ENCODE measurements at regions not wholly inside any gene's neighbourhood (a gene's known extent, or its start where the extent isn't known, plus 50 kb on each side); places are given as distances from the start of the nearest gene placed in this dataset.

DNA sequence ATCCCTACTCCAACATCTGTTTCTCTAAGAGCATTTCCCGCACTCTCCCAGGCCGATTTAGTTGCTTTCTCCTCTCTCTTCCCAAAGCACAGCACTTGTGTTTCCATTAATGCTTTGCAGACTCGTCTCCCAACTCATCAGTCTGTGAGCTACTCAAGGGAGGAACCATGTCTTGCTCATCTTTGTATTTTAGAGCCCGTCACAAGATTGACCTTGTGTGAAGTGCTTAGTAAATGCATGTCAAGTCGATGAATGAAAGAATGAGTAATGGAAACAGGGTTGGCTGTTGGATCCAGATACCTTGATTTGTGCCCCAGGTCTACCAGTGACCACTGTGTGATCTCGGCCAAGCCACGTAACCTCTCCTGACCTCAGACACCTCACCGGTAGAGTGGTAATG is 99.3 kb downstream of the KLF4 start:
- Mint-ChIP-seq H3K9me3 (ENCODE audit: unreplicated experiment) (no peaks in the 10 kb centered on the region), H3K4me3 (ENCODE audit: unreplicated experiment) (no peak overlapping the region), H3K4me1 (ENCODE audit: insufficient read depth, unreplicated experiment) (peaks cover 40% of the 10 kb centered on the region), H3K36me3 (ENCODE audit: insufficient read depth, unreplicated experiment) (peaks cover 7% of the 10 kb centered on the region), H3K27me3 (ENCODE audit: insufficient read depth, unreplicated experiment) (no peaks in the 10 kb centered on the region), H3K27ac (ENCODE audit: low read depth, unreplicated experiment) (no peak overlapping the region)
- ChIA-PET POLR2A (interaction anchor here (0.7 to 3.3 kb wide), 4 partner anchors 7 to 377 kb away, joined by 3 to 28 read pairs (median 6); no protein-coding TSS in a partner anchor), CTCF (interaction anchor here (0.6 kb wide), 1 partner anchor 46 kb away, joined by 3 read pairs; no protein-coding TSS in a partner anchor)
- BruUV-seq (replicated peaks) = no TSS peak
- DNase-seq (ENCODE audit: unreplicated experiment) = no peak
- TF ChIP-seq, protein P1, sequence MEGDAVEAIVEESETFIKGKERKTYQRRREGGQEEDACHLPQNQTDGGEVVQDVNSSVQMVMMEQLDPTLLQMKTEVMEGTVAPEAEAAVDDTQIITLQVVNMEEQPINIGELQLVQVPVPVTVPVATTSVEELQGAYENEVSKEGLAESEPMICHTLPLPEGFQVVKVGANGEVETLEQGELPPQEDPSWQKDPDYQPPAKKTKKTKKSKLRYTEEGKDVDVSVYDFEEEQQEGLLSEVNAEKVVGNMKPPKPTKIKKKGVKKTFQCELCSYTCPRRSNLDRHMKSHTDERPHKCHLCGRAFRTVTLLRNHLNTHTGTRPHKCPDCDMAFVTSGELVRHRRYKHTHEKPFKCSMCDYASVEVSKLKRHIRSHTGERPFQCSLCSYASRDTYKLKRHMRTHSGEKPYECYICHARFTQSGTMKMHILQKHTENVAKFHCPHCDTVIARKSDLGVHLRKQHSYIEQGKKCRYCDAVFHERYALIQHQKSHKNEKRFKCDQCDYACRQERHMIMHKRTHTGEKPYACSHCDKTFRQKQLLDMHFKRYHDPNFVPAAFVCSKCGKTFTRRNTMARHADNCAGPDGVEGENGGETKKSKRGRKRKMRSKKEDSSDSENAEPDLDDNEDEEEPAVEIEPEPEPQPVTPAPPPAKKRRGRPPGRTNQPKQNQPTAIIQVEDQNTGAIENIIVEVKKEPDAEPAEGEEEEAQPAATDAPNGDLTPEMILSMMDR (IDR thresholded peaks at IDR 0.05; ENCODE audit: unreplicated experiment) = no peak
- intact Hi-C loops (cut with micrococcal nuclease) = no loop called here

DNA sequence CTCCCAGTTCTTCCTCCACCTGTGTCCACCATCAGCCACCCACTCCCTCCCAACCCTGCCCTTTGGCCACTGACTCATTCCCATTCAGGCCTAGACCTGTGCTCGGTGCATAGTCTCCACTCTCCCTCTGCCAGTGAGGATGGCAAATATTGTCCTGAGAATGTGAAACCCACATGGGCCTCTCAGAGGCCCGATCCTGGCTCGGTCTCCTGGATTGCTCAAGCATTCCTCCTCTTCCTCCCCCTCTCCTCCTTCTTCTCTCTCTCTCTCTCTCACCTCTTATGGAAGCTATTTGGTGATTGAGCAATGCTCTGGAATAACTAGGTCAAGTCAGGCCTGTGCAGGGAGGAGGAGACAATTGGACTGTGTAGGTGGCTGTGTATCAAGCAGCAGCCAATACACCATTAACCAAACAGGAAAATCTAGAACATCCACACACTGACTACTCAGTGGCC is 99.9 kb downstream of the KLF4 start:
- POLR2A ChIA-PET = interaction anchor here (0.7 to 3.3 kb wide), 4 partner anchors 8 to 104 kb away, joined by 3 to 28 read pairs (median 6); no protein-coding TSS in a partner anchor
- H3K4me1 Mint-ChIP-seq (ENCODE audit: insufficient read depth, unreplicated experiment) = peaks cover 40% of the 10 kb centered on the region
- BruUV-seq (replicated peaks) = no TSS peak
- peak; percentile 97 for DNase-seq (ENCODE audit: unreplicated experiment)
- no peaks in the 10 kb centered on the region for H3K9me3 Mint-ChIP-seq (ENCODE audit: unreplicated experiment)
- peak overlapping the region; percentile 4 for H3K4me3 Mint-ChIP-seq (ENCODE audit: unreplicated experiment)
- H3K27ac Mint-ChIP-seq (ENCODE audit: low read depth, unreplicated experiment) = peak overlapping the region; percentile 47
- H3K36me3 Mint-ChIP-seq (ENCODE audit: insufficient read depth, unreplicated experiment) = peaks cover 7% of the 10 kb centered on the region
- TF ChIP-seq, protein P1 (IDR thresholded peaks at IDR 0.05; ENCODE audit: unreplicated experiment) = no peak
- CTCF ChIA-PET = interaction anchor here (0.7 kb wide), 1 partner anchor 1915 kb away, joined by 3 read pairs; no protein-coding TSS in a partner anchor
- H3K27me3 Mint-ChIP-seq (ENCODE audit: insufficient read depth, unreplicated experiment) = no peaks in the 10 kb centered on the region
- intact Hi-C loops (cut with micrococcal nuclease) = no loop called here

DNA sequence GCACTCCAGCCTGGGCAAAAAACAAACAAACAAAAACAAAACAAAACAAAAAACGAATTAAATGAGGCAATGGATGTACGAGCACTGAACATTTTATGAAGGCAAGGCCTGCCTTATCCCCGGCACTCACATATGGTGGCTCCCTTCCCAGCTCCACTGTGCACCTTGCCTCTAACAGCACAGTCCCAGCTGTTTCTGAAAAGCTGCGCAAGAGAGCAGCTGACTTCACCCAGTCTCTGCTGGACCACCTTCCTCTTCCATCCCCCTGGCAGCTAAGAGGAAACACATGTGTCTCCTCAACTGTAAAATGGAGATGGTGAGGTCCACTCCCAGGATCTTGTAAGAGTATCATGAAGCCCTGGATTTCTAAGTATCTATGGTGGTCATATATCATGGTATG is 100.7 kb downstream of the KLF4 start:
- Mint-ChIP-seq H3K4me3 (ENCODE audit: unreplicated experiment) (no peak overlapping the region), H3K4me1 (ENCODE audit: insufficient read depth, unreplicated experiment) (peaks cover 40% of the 10 kb centered on the region), H3K9me3 (ENCODE audit: unreplicated experiment) (no peaks in the 10 kb centered on the region), H3K27me3 (ENCODE audit: insufficient read depth, unreplicated experiment) (no peaks in the 10 kb centered on the region), H3K36me3 (ENCODE audit: insufficient read depth, unreplicated experiment) (peaks cover 7% of the 10 kb centered on the region), H3K27ac (ENCODE audit: low read depth, unreplicated experiment) (no peak overlapping the region)
- DNase-seq (ENCODE audit: unreplicated experiment) = peak; percentile 5
- TF ChIP-seq, protein P1 (IDR thresholded peaks at IDR 0.05; ENCODE audit: unreplicated experiment) = no peak
- intact Hi-C loops (cut with micrococcal nuclease) = no loop called here
- POLR2A ChIA-PET = interaction anchor here (0.7 to 3.3 kb wide), 5 partner anchors 9 to 103 kb away, joined by 3 to 28 read pairs (median 4); no protein-coding TSS in a partner anchor
- BruUV-seq (replicated peaks) = no TSS peak
- CTCF ChIA-PET = interaction anchor here (0.7 kb wide), 2 partner anchors 150 to 1914 kb away, joined by 3 read pairs; no protein-coding TSS in a partner anchor

DNA sequence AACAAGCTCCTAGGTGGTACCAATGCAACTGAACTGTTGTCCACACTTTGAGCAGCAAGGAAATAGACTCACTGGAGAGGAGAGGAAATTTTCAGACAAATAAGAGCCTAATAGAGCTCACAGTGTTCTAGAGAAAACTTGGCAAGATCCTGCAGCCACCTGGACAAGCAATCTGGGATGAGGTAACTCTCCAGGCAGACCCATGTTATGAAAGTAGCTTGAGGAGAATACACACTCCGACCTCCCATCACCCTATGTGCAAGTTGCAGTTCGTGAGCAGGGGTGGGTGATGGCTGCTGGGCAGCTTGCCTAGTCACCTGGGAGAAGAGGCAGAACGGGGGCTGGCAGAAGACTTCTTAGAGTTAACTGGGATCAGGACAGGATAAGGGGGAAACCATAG is 102.2 kb downstream of the KLF4 start:
- intact Hi-C loops (cut with micrococcal nuclease) = no loop called here
- peaks cover 40% of the 10 kb centered on the region for H3K4me1 Mint-ChIP-seq (ENCODE audit: insufficient read depth, unreplicated experiment)
- H3K9me3 Mint-ChIP-seq (ENCODE audit: unreplicated experiment) = no peaks in the 10 kb centered on the region
- POLR2A ChIA-PET = interaction anchor here (0.6 to 3.3 kb wide), 10 partner anchors 10 to 450 kb away, joined by 3 to 28 read pairs (median 4); no protein-coding TSS in a partner anchor
- no TSS peak for BruUV-seq (replicated peaks)
- H3K27ac Mint-ChIP-seq (ENCODE audit: low read depth, unreplicated experiment) = peak overlapping the region; percentile 52
- H3K36me3 Mint-ChIP-seq (ENCODE audit: insufficient read depth, unreplicated experiment) = peaks cover 7% of the 10 kb centered on the region
- H3K27me3 Mint-ChIP-seq (ENCODE audit: insufficient read depth, unreplicated experiment) = no peaks in the 10 kb centered on the region
- CTCF ChIA-PET = interaction anchor here (0.6 to 1.2 kb wide), 5 partner anchors 10 to 1700 kb away, joined by 3 to 6 read pairs (median 4); no protein-coding TSS in a partner anchor
- TF ChIP-seq, protein P1 (IDR thresholded peaks at IDR 0.05; ENCODE audit: unreplicated experiment) = no peak
- H3K4me3 Mint-ChIP-seq (ENCODE audit: unreplicated experiment) = peak overlapping the region; percentile 13
- DNase-seq (ENCODE audit: unreplicated experiment) = peak; percentile 71

Measured in MCF 10A (cell line).